Glomerular visceral epithelial cell (primary cell): ENCODE measurements at regions not wholly inside any gene's neighbourhood (a gene's known extent, or its start where the extent isn't known, plus 50 kb on each side); places are given as distances from the start of the nearest gene placed in this dataset.
"Not testable (repeated sequence)": the region's sequence is repeated elsewhere in the genome, so short reads cannot be mapped to it uniquely, and the experiment has no call there.

Experiments used
- DNase-seq: peaks from one replicate; pipeline ENCODE4 v3.0.0-alpha.2; 2016; ENCODE audit errors: extremely low spot score

- no peak for DNase-seq
Observed at GRCh38 chr11:98659431-98659830, 361.3 kb upstream of the CNTN5 start.

GRCh38 chr11:98674390-98674789, 346.4 kb upstream of the CNTN5 start:
- no peak for DNase-seq

GRCh38 chr11:98679673-98680072, 341.1 kb upstream of the CNTN5 start:
- no peak for DNase-seq

- DNase-seq: no peak
Observed at GRCh38 chr11:98701541-98701940, 319.2 kb upstream of the CNTN5 start.

- no peak for DNase-seq
Observed at GRCh38 chr11:98703779-98704556, 316.8 kb upstream of the CNTN5 start.

GRCh38 chr11:98710026-98710425, 310.7 kb upstream of the CNTN5 start:
- no peak for DNase-seq

GRCh38 chr11:98710986-98711385, 309.8 kb upstream of the CNTN5 start:
- no peak for DNase-seq

- no peak for DNase-seq
Observed at GRCh38 chr11:98720951-98721350, 299.8 kb upstream of the CNTN5 start.

- no peak for DNase-seq
Observed at GRCh38 chr11:98725471-98725870, 295.3 kb upstream of the CNTN5 start.

- DNase-seq: no peak
Observed at GRCh38 chr11:98728421-98728820, 292.3 kb upstream of the CNTN5 start.

- DNase-seq: no peak
Observed at GRCh38 chr11:98729118-98729517, 291.6 kb upstream of the CNTN5 start.

GRCh38 chr11:98732947-98733346, 287.8 kb upstream of the CNTN5 start:
- no peak for DNase-seq

- DNase-seq: peak; percentile 66
Observed at GRCh38 chr11:98733378-98733777, 287.4 kb upstream of the CNTN5 start.

- DNase-seq: no peak
Observed at GRCh38 chr11:98734686-98735085, 286.1 kb upstream of the CNTN5 start.

GRCh38 chr11:98736833-98737232, 283.9 kb upstream of the CNTN5 start:
- DNase-seq: no peak

GRCh38 chr11:98740321-98740720, 280.4 kb upstream of the CNTN5 start:
- DNase-seq: no peak

GRCh38 chr11:98763446-98763845, 257.3 kb upstream of the CNTN5 start:
- not testable (repeated sequence) for DNase-seq

GRCh38 chr11:98766903-98767302, 253.8 kb upstream of the CNTN5 start:
- DNase-seq: no peak

GRCh38 chr11:98770046-98770445, 250.7 kb upstream of the CNTN5 start:
- not testable (repeated sequence) for DNase-seq

- DNase-seq: no peak
Observed at GRCh38 chr11:98771791-98772190, 249.0 kb upstream of the CNTN5 start.

- no peak for DNase-seq
Observed at GRCh38 chr11:98772893-98773292, 247.9 kb upstream of the CNTN5 start.

GRCh38 chr11:98793276-98793675, 227.5 kb upstream of the CNTN5 start:
- DNase-seq: no peak

GRCh38 chr11:98798333-98798732, 222.4 kb upstream of the CNTN5 start:
- no peak for DNase-seq

- no peak for DNase-seq
Observed at GRCh38 chr11:98800696-98801095, 220.1 kb upstream of the CNTN5 start.
